ENCODE measurements at regions not wholly inside any gene's neighbourhood (a gene's known extent, or its start where the extent isn't known, plus 50 kb on each side); places are given as distances from the start of the nearest gene placed in this dataset.

DNA sequence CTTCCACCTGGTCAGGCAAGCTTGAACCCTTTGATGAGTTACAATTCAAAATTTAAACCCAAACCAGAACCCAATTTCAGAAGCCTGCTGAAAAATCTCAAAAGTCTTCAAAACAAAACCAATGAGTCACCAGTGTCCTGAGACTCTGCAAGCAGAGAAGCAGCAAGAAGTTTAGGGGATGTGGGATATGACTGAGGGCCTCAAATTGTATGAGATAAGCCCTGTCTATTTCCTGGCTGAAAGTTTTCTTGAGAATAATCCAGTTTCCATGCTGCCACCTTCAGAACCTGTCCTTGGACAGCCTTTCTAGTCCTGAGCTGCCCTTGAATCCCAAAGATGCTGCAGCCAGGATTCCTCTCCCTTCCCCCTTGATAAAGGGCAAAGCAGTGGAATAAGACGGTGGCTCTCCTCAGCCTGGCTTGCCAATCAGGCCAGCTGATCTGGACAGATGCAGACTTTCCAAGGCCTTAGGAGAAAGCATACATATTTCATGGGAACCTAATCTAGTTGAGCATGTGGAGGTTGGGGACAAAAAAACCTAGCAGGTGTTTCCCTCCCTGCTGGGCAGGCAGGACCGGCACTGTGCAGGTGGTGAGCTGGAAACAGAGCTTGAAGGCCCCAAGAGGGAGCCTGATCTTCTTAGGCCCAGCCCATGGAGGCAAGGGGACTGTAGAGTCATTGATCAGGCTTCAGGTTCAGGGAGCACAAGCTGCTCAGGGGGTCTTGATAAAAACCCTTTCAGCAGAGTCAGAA lies 278.0 kb upstream of the MGAT5 start:
- Histone ChIP-seq H3K9me2 (replicated peaks; ENCODE audit: low read depth, low read length) (no peaks in the 10 kb centered on the region), H3K27me3 (ENCODE audit: insufficient read depth, low read length, poor library complexity, severe bottlenecking) (no peaks in the 10 kb centered on the region), H3K4me2 (ENCODE audit: low read depth, low read length, poor library complexity, severe bottlenecking) (no peak overlapping the region), H4K20me1 (ENCODE audit: insufficient read depth, low read length, poor library complexity, severe bottlenecking) (no peaks in the 10 kb centered on the region), H3K4me3 (ENCODE audit: low read length, poor library complexity, severe bottlenecking) (no peak overlapping the region), H3F3A (ENCODE audit: low read depth) (no peaks in the 10 kb centered on the region), H3K4me1 (ENCODE audit: insufficient read depth, low read length, poor library complexity, severe bottlenecking) (no peaks in the 10 kb centered on the region), H3K9me3 (ENCODE audit: insufficient read depth, low read depth, low read length) (no peaks in the 10 kb centered on the region), H3K79me2 (ENCODE audit: insufficient read depth, low read length) (no peaks in the 10 kb centered on the region), H2AFZ (ENCODE audit: low read length) (no peak overlapping the region), H3K36me3 (ENCODE audit: insufficient read depth, low read length) (no peaks in the 10 kb centered on the region), H3K9ac (ENCODE audit: low read depth, low read length, poor library complexity, severe bottlenecking) (no peak overlapping the region)
- TF ChIP-seq CTCF (conservative IDR thresholded peaks at IDR 0.05; ENCODE audit: low read length) (no peak), EZH2phosphoT487 (IDR thresholded peaks at IDR 0.05; ENCODE audit: borderline replicate concordance) (no peak)

GRCh38 chr2:133976659-133977058 lies 277.2 kb upstream of the MGAT5 start:
- TF ChIP-seq EZH2phosphoT487 (IDR thresholded peaks at IDR 0.05; ENCODE audit: borderline replicate concordance): no peak
- no peak for TF ChIP-seq CTCF (conservative IDR thresholded peaks at IDR 0.05; ENCODE audit: low read length)

DNA sequence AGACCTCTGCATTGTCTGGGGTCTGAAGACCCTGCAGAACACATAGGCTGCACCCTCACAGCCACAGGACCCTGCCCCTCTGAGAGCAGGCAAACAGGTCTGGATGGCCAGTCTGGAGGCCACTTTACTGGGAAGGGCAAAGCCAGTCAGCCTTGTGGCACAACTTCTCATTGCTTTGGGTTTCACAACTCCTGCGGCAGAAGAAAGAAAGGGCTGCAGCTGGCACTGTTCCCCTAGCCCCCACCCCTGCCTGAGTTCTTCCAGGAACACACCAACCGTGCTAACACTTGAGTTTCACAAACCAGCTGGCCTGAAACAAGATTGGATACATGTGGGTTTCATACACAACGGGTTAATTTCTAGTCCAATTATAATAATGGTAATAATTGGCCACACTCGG lies 276.5 kb upstream of the MGAT5 start:
- no peaks in the 10 kb centered on the region for H3K36me3 ChIP-seq (ENCODE audit: insufficient read depth, low read length)
- H3K27me3 ChIP-seq (ENCODE audit: insufficient read depth, low read length, poor library complexity, severe bottlenecking): no peaks in the 10 kb centered on the region
- no peaks in the 10 kb centered on the region for H3K9me3 ChIP-seq (ENCODE audit: insufficient read depth, low read depth, low read length)
- H3F3A ChIP-seq (ENCODE audit: low read depth): no peaks in the 10 kb centered on the region
- H3K4me1 ChIP-seq (ENCODE audit: insufficient read depth, low read length, poor library complexity, severe bottlenecking): no peaks in the 10 kb centered on the region
- TF ChIP-seq EZH2phosphoT487 (IDR thresholded peaks at IDR 0.05; ENCODE audit: borderline replicate concordance): no peak
- no peak for TF ChIP-seq CTCF (conservative IDR thresholded peaks at IDR 0.05; ENCODE audit: low read length)
- H3K4me3 ChIP-seq (ENCODE audit: low read length, poor library complexity, severe bottlenecking): no peak overlapping the region
- no peak overlapping the region for H3K9ac ChIP-seq (ENCODE audit: low read depth, low read length, poor library complexity, severe bottlenecking)
- H2AFZ ChIP-seq (ENCODE audit: low read length): no peak overlapping the region
- H4K20me1 ChIP-seq (ENCODE audit: insufficient read depth, low read length, poor library complexity, severe bottlenecking): no peaks in the 10 kb centered on the region
- H3K4me2 ChIP-seq (ENCODE audit: low read depth, low read length, poor library complexity, severe bottlenecking): no peak overlapping the region
- no peaks in the 10 kb centered on the region for H3K79me2 ChIP-seq (ENCODE audit: insufficient read depth, low read length)
- no peaks in the 10 kb centered on the region for H3K9me2 ChIP-seq (replicated peaks; ENCODE audit: low read depth, low read length)

More at GRCh38 chr2:133976659-133977058, 277.2 kb upstream of the MGAT5 start:
- Histone ChIP-seq H3K4me3 (ENCODE audit: low read length, poor library complexity, severe bottlenecking) (no peak overlapping the region), H3K4me1 (ENCODE audit: insufficient read depth, low read length, poor library complexity, severe bottlenecking) (no peaks in the 10 kb centered on the region), H3K79me2 (ENCODE audit: insufficient read depth, low read length) (no peaks in the 10 kb centered on the region), H3K9me3 (ENCODE audit: insufficient read depth, low read depth, low read length) (no peaks in the 10 kb centered on the region), H2AFZ (ENCODE audit: low read length) (no peak overlapping the region), H3K27me3 (ENCODE audit: insufficient read depth, low read length, poor library complexity, severe bottlenecking) (no peaks in the 10 kb centered on the region), H3K36me3 (ENCODE audit: insufficient read depth, low read length) (no peaks in the 10 kb centered on the region), H4K20me1 (ENCODE audit: insufficient read depth, low read length, poor library complexity, severe bottlenecking) (no peaks in the 10 kb centered on the region), H3K4me2 (ENCODE audit: low read depth, low read length, poor library complexity, severe bottlenecking) (no peak overlapping the region), H3F3A (ENCODE audit: low read depth) (no peaks in the 10 kb centered on the region), H3K9ac (ENCODE audit: low read depth, low read length, poor library complexity, severe bottlenecking) (no peak overlapping the region), H3K9me2 (replicated peaks; ENCODE audit: low read depth, low read length) (no peaks in the 10 kb centered on the region)

Data from Loucy (cell line).